Spleen (tissue), 7 donors: ENCODE measurements at regions not wholly inside any gene's neighbourhood (a gene's known extent, or its start where the extent isn't known, plus 50 kb on each side); places are given as distances from the start of the nearest gene placed in this dataset.

Source experiments
- POLR2A ChIP-seq, 3 donors: fragments of 450-650 bp; IDR thresholded peaks; one replicate each; pipeline ENCODE4 v1.5.1; 2017; ENCODE audit warnings: antibody characterized with exemption in 3 of 3, mild to moderate bottlenecking in 1 of 3
- POLR2AphosphoS5 ChIP-seq, 3 donors: sonication (generic); formaldehyde crosslinking; IDR thresholded peaks; one replicate each; pipeline ENCODE4 v1.5.1; 2017; ENCODE audit warnings: antibody characterized with exemption in 3 of 3
- TF ChIP-seq, protein P1 (sequence below), 11 experiments: fragments of 200-600 bp in 7 of 11; fragments of 450-650 bp in 4 of 11; sonication (generic) in 4 of 11; IDR thresholded peaks in 8 of 11; conservative IDR thresholded peaks in 3 of 11; 1 replicate in 7 of 11; 2 replicates in 4 of 11; pipeline versions ENCODE4 v1.4.0 to v1.8.0; 2016 to 2021; ENCODE audit warnings: antibody characterized with exemption in 11 of 11, inconsistent platforms in 4 of 11, mild to moderate bottlenecking in 1 of 11
- donor health status: DM: no; HTN: no; CAD: no; lungs with moderate emphysema.
- donor health status: DM: no; HTN: no; CAD: no.
- donor health status: DM: no; HTN: no; CAD: no.

DNA sequence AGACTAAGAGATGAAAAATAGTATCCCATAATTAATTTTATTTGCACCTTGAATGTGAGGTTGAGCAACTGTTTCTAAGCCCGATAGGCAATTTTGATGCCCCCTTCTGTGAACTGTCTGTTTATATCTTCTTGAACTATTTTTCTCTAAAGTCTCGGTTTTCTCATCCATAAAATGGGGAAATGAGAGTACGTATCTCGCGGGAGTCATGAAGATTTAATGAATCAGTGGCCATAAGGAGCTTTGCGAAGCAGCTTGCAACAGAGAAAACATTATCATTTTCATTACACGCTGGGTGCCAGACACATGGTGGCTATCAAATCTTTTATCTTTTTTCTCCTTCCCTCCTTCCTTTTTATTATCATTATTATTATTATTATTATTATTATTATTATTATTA is 108.1 kb upstream of the CARD11 start:
- TF ChIP-seq POLR2AphosphoS5 (IDR thresholded peaks at IDR 0.05) (no peak), POLR2A (IDR thresholded peaks at IDR 0.05) (no peak)
- TF ChIP-seq, protein P1, sequence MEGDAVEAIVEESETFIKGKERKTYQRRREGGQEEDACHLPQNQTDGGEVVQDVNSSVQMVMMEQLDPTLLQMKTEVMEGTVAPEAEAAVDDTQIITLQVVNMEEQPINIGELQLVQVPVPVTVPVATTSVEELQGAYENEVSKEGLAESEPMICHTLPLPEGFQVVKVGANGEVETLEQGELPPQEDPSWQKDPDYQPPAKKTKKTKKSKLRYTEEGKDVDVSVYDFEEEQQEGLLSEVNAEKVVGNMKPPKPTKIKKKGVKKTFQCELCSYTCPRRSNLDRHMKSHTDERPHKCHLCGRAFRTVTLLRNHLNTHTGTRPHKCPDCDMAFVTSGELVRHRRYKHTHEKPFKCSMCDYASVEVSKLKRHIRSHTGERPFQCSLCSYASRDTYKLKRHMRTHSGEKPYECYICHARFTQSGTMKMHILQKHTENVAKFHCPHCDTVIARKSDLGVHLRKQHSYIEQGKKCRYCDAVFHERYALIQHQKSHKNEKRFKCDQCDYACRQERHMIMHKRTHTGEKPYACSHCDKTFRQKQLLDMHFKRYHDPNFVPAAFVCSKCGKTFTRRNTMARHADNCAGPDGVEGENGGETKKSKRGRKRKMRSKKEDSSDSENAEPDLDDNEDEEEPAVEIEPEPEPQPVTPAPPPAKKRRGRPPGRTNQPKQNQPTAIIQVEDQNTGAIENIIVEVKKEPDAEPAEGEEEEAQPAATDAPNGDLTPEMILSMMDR (IDR thresholded peaks at IDR 0.05 in 8 of 11, conservative IDR thresholded peaks at IDR 0.05 in 3 of 11): no peak
